Left renal pelvis (tissue), 4 donors: ENCODE measurements at regions not wholly inside any gene's neighbourhood (a gene's known extent, or its start where the extent isn't known, plus 50 kb on each side); places are given as distances from the start of the nearest gene placed in this dataset.
"Not testable (repeated sequence)": the region's sequence is repeated elsewhere in the genome, so short reads cannot be mapped to it uniquely, and the experiment has no call there.

Experiments used
- DNase-seq, 4 donors: peaks; one replicate each; pipeline ENCODE4 v3.0.0-alpha.2; 2013; ENCODE audit warnings: low read depth in 4 of 4, low spot score in 3 of 4

DNA sequence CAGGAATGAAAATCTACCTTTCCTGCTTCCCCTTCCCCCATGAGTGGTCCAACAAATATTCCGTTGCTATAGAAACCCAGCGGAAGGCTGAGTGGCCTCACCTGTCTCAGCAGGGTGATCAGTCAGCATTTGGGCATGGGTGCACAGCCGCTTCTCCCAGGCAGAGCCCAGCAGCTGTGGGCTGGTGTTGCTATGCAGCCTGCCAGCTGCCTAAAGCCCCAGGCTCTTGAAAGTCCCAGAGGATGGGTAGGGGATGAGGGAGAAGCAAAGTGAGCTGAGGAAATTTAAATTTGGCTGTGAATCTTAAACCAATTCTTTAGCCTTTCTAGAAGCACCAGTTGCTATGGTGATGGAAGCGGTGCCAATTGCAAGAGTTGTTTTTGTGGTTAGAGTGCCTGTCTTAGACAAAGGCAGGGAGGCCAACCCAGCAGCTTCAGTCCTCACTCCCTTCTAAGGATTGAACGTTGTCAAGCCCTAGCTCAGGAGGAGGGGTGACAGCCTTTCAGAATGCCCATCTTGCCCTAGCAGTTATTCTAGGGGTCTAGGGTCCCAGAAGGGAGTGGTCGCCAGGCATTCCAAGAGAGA lies 151.5 kb upstream of the PITX1 start:
- no peak for DNase-seq

DNA sequence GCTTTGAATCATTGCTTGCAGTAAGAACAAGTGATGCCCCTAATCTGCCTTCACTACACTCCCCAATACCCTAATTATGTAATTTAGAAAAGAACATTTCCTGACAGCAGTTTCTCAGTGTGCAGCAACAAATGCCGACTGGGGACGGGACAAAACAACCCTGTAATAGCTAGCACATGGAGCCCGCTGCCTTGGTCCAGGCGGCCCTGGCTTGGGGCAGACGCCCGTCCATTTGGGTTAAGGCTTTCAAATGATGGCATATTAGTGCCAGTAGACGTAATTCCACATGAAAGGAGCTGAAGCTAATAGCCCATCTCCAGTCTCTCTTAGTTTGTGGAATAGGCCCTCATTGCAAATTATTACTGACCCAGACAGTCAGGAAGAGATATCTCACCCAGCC lies 150.6 kb upstream of the PITX1 start:
- no peak for DNase-seq

DNA sequence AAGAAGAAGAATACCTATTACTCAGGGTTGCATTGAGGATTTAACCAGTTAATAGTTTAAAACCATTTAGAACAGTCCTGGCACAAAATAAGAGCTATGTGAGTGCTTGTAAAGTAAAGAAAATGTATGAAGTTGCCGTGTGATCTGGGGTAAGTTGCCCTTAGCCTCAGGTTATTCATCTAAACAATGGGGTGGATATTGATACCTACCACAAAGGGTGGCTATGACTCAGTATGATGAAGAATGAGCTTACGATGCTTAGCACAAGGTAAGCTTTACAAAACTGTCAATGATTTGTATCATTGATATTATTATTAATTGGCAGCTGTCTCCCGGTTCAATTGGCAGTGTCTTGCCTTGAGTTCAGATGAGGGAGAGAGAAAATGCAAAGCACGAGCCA lies 149.4 kb upstream of the PITX1 start:
- DNase-seq, result no peak

DNA sequence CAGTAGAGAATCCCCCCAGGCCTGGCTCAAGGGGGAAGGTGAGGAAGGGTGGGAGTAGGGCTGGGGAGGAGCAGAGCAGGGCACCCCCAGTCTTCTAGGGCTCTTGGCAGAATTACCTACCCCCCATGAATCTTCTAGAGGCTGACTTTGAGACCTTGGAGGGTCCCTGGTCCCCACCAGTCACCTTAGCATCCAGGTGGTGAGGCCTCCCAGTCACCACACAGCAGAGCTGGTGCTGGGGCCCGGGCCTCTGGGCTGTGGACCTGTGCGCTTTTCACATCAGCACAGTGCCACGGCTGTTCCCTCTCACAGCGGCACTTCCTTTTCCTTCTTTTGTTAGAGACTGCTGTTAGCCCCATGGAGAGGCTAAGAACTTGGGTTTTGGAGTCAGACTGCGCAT lies 148.6 kb upstream of the PITX1 start:
- DNase-seq, result no peak

DNA sequence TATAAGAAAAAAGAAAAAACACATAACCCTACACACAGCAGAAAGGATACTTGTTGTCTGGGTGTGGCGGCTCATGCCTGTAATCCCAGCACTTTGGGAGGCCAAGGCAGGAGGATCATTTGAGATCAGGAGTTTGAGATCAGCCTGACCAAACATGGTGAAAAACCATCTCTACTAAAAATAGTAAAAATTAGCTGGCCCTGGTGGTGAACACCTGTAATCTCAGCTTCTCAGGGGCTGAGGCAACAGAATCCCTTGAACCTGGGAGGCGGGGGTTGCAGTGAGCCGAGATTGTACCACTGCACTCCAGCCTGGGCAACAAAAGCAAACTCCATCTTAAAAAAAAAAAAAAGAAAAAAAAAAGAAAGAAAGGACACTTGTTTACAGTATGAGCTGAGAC lies 147.6 kb upstream of the PITX1 start:
- DNase-seq, result no peak

DNA sequence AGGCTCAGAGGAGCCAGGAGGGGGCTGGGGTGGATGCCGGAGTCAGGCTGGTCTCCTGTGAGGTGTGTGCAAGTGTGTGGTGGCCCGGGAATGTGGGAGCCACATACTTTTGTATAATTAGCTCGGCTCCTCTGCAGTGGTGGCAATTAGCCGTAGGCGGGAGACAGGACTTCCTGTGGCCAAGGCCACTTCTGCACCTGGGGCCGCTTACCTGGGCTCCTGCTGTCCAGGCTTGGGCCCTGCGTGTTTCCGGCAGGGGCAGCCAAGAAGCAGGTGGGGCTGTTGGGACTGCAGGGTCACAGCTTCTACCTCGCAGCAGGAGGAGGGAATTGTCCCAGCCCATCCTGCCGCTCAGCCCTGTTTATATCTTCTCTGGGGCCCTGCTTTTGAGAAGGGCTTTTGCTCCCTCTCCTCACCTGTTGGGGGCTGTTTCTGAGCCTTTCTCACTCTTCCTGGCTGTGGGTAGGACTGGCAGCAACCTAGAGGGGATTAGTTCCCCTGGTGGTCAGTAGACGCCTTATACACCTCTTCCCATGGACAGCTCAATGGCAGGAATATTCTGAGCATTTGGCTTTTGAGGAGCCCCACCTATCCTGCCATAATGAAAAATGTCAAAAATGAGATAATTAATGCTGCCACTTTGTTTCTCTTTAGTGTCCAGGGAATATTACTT lies 145.4 kb upstream of the PITX1 start:
- DNase-seq, result no peak

DNA sequence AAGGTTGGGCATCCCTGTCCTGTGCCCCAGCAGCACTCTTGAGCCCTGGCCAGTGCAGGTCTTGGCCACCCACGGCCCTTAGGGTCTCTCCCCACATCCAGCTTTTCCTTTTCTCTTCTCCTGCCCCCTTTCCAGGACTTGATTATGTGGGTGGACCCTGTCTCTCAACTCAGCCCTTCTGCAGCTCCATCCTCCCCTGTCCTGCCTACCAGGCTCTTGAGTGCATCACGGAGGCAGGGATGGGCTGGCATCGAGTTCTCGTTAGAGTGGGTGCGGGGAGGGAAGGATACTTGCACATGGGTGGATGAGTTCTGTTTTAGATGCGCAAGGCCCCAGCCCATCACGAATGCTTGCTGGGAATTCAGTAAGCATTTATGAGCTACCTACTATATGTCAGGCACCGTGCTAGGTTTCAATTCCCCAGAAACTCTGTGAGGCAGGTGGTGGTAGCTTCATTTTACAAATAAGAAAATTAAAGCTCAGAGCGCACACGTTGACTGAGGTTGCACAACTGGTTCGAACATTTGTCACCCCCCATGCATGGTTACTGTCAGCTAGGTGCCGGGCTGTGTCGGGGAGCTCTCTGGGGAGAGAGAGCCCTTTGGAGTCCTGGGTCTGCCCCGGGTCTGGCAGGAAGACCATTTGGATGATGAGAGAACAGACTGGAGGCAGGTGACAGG lies 144.6 kb upstream of the PITX1 start:
- no peak for DNase-seq

DNA sequence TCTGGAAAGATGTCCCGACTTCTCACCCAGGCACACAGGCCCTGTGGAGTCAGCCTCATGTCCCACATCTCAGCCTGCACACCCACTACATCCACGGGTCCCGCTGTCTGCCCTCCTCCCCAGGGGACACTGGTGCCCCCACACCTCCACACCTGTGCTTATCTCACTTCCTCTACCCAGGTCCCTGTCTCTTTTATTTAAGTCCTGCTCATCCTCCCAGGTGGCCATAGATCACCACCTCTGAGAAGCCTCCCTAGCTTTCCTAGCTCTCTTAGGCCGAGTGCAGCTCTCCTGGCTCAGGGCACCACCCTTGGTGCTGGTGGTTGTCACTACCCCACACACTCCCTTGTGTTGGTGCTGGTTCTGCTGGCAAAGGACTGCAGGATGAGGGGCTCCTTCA lies 143.6 kb upstream of the PITX1 start:
- DNase-seq, result no peak

DNA sequence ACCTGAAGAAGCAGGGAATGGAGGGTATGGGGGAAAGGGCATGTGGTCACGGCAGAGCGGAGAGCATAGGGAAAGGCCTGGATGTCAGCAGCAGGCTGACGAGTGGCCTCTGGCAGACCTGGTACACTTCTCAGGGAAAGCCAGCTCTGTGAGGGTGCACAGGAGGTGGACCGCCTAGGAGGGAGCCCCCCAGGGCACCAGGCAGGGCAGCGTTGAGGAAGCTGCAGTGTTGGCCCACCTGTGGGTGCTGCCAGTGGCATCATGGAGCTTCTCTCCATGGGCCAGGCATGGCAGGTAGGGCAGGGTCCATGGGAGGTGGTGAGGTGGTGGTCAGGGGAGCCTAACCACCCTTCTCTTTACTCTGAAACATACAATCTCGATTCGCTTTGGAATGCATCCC lies 143.0 kb upstream of the PITX1 start:
- DNase-seq, result no peak

DNA sequence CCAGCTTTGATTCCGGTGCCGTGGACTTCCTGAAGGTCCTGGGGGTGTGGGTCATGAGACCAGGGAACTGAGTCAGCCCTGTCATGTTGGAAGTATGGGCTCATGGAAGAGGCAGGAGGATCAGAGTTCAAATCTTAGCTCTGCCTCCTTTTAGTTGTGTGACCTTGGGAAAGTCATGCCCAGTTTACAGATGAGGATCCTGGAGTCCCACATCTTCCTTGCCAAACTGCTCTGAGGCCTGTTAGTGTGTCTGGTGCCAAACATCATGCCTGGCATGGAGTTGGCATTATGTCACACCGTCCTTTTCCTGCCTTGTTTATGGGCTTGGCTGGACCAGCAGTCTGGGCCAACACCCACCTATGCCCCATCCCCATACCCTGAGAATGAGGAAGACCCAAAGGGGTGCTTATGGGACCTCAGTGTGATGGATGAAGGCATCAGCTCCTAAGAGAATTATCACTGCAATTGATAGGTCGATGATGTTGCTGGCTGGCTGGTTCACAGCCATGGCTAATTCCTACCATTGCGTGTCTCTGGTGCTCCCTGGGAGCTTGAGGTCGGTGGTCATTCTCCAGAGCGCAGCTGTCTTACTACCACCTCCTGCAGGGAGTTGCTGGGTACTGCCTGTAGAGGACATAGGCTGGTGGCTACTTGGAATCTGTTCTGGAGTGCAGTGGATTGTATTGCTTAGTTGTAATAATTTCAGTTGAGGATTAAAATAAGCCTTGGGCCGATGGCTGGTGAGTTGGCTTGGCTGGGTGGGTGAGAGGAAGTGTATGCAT lies 140.5 kb upstream of the PITX1 start:
- no peak for DNase-seq

DNA sequence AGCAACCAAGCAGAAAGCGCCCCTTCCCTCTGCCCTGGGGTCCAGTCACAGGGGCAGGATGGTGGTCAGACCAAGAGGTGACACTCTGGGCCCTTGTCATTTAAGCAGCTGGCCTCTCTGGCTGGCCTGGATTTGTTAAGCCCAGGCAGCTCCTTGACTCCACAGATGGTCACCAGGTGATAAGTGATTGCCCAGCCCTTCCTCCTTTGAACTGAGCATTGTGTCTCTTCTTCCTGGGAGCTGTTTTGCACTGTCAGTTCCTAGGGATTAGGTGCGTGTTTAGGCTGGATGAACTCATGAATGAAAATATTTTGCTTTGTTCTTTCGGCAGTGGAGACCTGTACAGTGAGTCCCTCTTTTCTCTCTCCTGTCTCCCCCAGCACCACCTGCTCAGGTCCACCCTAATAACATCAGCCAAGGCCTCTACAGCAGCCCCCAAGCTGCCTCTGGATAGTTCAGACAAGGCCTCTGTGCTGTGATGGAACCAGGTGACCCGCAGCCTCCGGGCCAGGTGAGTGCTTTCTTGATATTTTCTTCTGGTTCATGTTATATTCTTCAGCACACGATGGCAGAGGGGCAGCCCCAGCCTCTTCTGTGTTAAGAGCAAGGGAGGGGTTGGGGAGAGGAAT lies 139.7 kb upstream of the PITX1 start:
- no peak for DNase-seq

DNA sequence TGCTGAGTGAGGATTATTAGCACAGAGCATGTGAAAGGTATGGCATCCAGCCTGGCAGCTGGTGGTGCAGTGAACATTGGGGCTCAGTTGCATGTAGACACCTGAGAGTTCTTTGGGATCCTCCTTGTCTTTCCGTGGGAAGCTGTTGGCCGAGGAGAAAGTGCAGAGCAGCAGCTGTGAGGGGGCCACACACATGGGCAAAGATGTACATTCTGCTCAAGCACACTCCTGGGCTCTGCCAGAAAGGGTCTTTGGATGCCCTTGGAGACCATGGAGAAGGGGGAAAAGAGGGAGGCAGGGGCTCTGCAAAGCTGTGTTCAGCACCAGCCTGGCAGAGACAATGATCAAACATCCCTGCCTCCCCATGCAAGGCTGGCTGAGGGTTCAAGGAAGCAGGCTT lies 138.7 kb upstream of the PITX1 start:
- no peak for DNase-seq

DNA sequence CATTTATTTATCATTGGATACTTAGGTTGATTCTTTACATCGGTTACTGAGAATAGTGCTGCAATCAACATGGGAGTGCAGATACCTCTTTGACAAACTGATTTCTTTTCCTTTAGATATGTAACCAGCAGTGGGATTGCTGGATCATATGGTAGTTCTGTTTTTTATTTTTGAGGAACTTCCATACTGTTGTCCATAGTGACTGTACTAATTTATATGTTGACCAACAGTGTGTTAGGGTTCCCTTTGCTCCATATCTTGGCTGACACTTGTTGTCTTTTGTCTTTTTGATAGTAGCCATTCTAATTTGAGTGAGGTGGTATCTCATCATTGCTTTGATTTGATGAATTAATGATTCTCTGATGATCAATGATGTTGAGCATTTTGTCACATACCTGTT lies 137.3 kb upstream of the PITX1 start:
- DNase-seq, result no peak

DNA sequence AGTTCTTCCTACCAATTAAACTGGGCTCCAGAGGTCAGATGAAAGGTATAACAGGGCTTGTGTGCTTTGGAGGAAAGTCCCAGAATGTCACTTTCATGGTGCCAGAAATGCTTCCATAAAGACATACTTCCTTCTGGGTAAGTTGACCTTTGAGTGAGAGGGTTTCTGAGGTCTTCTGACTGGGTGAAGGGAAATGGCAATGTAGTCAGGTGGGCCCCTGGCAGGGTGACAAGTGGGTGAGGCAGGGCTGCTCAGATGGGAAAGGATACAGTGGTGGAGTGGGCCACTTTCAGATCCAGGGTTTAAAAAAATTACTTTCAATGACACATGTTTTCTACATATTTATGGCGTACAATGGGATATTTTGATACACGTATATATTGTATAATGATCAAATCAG lies 136.5 kb upstream of the PITX1 start:
- DNase-seq, result no peak

DNA sequence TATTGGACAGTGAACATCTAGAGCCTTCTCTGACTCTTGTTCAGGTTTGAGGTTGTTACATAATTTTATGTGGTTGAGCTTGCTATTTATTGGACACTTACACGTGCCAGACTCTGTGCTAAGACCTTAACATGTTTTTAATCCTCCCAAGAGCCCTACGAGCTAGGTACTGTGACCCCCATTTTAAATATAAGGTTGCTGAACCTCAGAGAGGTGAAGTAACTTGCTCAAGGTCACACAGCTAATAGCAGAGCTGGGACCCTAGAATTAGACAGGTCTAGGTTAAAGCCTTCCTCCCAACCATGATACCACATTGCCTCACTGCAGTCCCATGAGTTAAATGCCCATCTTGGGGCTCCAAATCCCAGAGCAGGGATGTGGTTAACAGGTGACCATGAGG lies 135.7 kb upstream of the PITX1 start:
- DNase-seq, result no peak

DNA sequence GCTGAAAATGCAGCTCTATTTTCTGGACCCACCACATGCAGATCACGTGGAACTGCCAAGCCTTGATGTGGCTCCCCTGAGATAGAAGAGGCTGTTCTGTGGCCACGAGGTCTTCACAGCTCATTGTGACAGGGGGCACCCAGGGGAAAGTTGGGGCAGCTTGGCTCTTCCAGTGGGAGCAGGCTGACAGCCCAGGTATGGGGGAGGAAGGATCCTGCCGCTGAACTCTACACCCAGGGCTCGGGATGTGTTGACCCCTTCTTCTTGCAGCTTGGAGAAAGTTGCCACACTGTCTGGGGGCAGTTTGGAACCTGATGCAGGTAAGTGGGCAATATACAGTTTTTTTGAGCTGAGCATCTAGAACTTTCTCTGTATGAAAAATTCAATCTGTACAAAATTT lies 133.6 kb upstream of the PITX1 start:
- DNase-seq, result no peak

DNA sequence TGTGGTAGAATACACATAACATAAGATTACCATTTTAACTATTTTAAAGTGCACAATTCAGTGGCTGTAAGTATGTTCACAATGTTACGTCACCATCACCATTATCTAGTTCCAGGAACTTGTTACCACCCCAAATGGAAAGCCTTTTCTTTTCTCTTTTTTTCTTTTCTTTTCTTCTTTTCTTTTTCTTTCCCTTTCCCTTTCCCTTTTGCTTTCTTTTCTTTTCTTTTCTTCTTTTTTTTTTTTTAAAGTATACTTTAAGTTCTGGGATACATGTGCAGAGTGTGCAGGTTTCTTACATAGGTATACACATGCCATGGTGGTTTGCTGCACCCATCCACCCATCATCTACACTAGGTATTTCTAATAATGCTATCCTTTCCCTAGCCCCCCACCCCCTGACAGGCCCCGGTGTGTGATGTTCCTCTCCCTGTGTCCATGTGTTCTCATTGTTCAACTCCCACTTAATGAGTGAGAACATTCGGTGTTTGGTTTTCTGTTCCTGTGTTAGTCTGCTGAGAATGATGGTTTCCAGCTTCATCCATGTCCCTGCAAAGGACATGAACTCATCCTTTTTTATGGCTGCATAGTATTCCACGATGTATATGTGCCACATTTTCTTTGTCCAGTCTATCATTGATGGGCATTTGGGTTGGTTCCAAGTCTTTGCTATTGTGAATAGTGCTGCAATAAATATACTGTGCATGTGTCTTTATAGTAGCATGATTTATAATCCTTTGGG lies 131.0 kb upstream of the PITX1 start:
- not testable (repeated sequence) for DNase-seq

DNA sequence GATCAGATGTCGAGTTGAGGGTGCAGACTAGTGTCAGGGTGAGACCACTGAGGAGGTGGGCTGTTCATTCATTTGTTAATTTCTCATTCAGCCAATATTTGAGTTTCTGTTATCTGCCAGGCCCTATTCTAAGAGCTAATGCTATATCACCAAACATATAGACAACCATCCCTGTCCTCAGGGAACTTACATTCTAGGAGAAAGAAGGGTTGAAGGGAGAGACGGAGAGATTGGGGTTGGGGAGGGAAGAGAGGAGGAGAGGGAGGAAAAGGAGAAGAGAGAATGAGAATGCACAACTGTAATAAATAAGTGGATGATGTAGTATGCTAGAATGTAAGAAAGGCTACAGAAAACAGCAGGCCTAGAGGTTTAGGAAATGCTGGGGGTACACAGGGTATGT lies 129.9 kb upstream of the PITX1 start:
- no peak for DNase-seq

DNA sequence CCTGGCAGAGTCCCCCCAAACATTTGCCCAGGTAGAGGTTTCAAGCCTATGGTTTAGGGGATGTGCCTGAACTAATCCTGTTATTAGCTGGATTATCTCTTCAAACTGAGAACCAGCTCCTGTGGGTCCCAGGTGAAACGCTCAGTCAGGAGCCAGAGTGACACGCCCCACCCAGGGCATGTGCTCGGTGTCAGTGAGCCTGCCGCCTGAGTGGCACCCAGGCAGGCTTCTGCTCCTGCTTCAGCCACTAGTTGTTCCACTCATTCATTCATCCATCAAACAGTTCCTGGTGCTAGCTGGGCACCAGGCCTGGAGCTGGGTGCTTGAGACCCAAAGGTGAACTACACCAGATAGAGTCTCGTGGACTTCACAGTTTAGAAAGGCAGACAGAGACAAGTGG lies 129.4 kb upstream of the PITX1 start:
- no peak for DNase-seq

DNA sequence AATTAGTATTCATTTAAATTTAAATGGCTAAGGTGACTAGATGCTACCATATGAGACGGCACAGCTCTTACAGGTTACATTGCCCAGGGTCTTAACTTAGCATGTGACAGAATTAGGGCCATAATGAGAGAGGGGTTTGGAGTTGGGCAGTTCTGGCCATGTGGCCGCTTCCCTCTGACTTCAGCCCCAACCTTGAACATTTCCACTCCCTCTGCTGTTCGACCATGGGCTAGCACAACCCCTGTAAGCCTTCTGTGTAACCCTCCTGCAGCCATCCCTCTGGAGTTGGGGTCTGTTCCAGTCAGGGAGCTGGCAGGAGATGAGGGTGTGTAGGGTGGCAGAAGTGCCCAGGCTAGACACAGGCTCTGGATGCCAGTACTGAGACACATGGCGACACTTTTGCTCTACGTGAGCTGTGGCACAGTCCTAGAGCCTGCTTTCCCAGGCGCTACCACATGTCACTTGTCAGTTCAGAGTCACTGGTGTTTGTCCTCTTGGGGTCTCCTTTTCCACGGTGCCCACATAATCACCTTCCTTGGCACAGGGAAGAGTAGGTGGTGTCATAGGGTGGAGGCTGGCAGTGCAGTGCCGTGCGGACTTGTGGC lies 128.7 kb upstream of the PITX1 start:
- no peak for DNase-seq
